HS-27A (cell line): ENCODE measurements at regions not wholly inside any gene's neighbourhood (a gene's known extent, or its start where the extent isn't known, plus 50 kb on each side); places are given as distances from the start of the nearest gene placed in this dataset.
"Not testable (repeated sequence)": the region's sequence is repeated elsewhere in the genome, so short reads cannot be mapped to it uniquely, and the experiment has no call there.

Experiments
- DNase-seq: peaks from one replicate; pipeline ENCODE4 v3.0.0-alpha.2; 2012; ENCODE audit warnings: low read depth, missing footprints

- DNase-seq, result no peak
Observed at GRCh38 chr6:14885498-14885897, 360.4 kb upstream of the JARID2 start.

GRCh38 chr6:14887181-14887580, 358.7 kb upstream of the JARID2 start:
- DNase-seq, result no peak

GRCh38 chr6:14887986-14888574, 357.8 kb upstream of the JARID2 start:
- DNase-seq, result no peak

GRCh38 chr6:14888575-14889000, 357.3 kb upstream of the JARID2 start:
- no peak for DNase-seq

- no peak for DNase-seq
Observed at GRCh38 chr6:14889188-14889587, 356.7 kb upstream of the JARID2 start.

- DNase-seq, result no peak
Observed at GRCh38 chr6:14889611-14890593, 356.0 kb upstream of the JARID2 start.

- DNase-seq, result not testable (repeated sequence)
Observed at GRCh38 chr6:14891820-14892375, 354.0 kb upstream of the JARID2 start.

- DNase-seq, result no peak
Observed at GRCh38 chr6:14894105-14894504, 351.8 kb upstream of the JARID2 start.

GRCh38 chr6:14896475-14896874, 349.4 kb upstream of the JARID2 start:
- DNase-seq, result no peak

GRCh38 chr6:14897831-14898230, 348.0 kb upstream of the JARID2 start:
- no peak for DNase-seq

- not testable (repeated sequence) for DNase-seq
Observed at GRCh38 chr6:14899441-14899840, 346.4 kb upstream of the JARID2 start.

GRCh38 chr6:14900919-14901318, 344.9 kb upstream of the JARID2 start:
- DNase-seq, result no peak

GRCh38 chr6:14903176-14904038, 342.5 kb upstream of the JARID2 start:
- no peak for DNase-seq

GRCh38 chr6:14905201-14905600, 340.7 kb upstream of the JARID2 start:
- DNase-seq, result no peak

GRCh38 chr6:14906621-14907020, 339.2 kb upstream of the JARID2 start:
- no peak for DNase-seq

- DNase-seq, result no peak
Observed at GRCh38 chr6:14910692-14911547, 334.9 kb upstream of the JARID2 start.

- no peak for DNase-seq
Observed at GRCh38 chr6:14912226-14912625, 333.6 kb upstream of the JARID2 start.

- DNase-seq, result no peak
Observed at GRCh38 chr6:14912706-14913105, 333.2 kb upstream of the JARID2 start.

- DNase-seq, result no peak
Observed at GRCh38 chr6:14913931-14914330, 331.9 kb upstream of the JARID2 start.

GRCh38 chr6:14915888-14916832, 329.7 kb upstream of the JARID2 start:
- DNase-seq, result no peak
